GM18502 (cell line): ENCODE measurements at regions not wholly inside any gene's neighbourhood (a gene's known extent, or its start where the extent isn't known, plus 50 kb on each side); places are given as distances from the start of the nearest gene placed in this dataset.

ENCODE experiments used
- ATAC-seq: cut with Tn5 transposase; IDR thresholded peaks from one replicate; pipeline ENCODE4 v1.9.1; 2021; ENCODE audit warnings: mild to moderate bottlenecking; ENCODE audit not compliant: unreplicated experiment, poor library complexity

DNA sequence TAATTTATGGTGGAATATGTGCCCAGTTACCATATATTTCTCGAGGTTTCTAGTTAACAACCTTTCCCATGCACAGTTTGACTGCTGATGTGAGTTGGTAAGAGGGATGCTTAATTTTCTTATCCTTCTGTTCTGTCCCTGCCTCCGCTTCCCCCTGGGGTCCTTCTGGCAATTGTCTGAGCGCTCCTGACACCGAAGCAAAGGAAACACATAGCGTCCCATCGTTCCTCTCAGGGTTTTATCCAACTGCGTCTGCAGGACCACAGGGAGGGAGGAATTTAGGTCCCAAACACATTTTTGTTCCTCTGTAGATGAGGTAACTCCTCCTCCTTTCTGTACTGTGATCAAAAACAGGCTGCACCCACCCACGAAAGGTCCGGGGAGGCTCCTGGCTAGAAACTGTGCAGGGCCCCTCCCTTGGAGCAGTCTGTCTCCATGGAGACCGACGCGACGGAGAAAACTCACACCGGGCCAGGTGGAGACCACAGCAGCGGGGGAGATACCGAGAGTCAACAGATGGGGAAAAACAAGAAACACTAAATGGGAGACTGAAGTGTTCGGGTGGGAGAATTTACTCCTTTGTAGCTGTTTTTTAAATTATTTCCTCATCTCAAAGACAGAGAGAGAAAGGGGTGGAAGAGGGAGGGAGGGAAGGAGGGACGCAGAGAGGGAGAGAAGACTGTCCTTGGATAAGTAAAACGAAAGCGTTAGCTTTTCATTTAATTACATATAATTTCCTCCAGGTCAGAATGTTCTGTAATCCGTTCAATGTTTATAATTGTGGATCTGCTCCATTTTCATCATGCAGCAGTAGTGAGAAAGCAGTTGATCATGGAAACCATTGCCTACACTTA, 191.8 kb upstream of the NBEA start:
- no peak for ATAC-seq

GRCh38 chr13:34751044-34751443, 191.0 kb upstream of the NBEA start:
- no peak for ATAC-seq

DNA sequence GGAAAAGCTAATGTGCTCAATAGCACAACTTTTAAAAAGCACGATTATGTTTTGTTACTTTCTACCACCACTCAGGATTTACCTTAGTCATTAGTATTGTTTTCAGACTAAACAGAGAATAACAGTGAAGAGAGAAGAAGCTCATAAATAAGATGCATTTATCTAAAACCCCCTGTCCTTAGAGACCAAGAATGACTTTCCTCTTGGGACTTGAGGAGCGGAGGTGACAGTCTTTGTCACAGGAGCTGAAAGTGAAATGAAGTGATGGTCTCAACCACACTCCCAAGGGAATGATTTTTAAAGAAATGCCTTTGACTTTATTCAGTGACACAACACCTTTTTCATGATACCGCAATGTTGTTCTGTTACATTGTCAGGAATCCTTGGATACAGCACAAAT, 190.6 kb upstream of the NBEA start:
- no peak for ATAC-seq

DNA sequence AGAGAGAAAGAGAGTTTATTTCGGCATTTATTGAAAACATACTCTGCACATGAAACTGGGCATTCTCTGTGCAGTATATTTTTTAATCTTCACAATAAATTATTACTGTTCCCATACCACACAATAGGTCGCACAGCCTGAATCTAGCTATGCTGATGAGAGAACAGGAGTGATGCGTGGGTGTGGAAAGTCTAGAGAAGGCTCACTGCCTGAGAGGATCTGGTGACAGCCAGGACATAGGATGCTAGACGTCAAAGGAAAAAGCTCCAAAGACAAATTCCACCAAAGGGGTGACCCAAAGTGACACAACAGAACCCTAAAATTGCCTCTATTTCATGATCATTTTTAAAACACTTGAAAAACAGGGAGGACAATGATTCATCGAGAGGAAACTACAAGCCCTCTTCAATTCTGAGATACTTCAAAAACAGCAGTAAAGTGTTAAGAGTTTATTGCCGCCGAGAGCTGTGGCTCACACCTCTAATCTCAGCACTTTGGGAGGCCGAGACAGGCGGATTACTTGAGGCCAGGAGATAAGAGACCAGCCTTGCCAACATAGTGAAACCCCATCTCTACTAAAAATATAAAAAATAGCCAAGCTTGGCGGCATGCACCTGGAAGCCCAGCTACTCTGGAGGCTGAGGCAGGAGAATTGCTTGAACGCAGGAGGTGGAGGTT, 189.6 kb upstream of the NBEA start:
- no peak for ATAC-seq

DNA sequence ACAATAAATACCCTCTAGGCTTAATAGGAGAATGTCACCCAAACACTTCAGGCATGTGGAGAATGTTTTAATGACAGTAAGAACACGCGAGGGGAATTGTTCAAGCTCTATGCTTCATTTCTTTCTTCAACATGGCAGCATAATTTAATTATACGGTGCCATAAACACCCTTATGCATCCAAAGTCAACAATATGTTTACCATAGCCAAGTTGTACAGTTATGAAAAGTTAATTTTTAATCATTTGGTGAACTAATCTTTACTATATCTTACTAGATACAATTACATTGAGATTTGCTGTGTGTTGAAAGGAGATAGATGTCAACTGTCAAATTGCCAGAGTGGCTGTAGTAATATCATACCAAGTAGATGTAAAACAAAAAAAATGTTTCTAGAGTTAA, 185.9 kb upstream of the NBEA start:
- ATAC-seq = no peak

- ATAC-seq = no peak
Measured at GRCh38 chr13:34756572-34756971, 185.5 kb upstream of the NBEA start.

DNA sequence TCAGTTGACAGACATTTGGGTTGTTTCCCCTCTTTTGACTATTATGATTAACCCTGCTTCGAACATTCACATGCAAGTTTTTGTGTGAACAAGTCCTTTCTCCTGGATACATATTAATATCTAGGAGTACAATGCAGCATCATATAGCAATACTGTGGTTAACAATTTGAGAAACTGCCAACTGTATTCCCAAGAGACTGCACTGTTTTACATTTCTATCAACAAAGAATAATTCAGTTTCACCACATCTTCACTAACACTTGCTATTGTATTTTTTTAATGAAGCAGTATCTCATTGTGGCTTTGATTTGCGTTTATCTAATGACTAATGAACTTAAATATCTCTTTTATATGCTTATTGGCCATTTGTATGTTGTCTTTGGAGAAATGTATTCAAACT, 184.6 kb upstream of the NBEA start:
- no peak for ATAC-seq

GRCh38 chr13:34758628-34759027, 183.4 kb upstream of the NBEA start:
- ATAC-seq = no peak

GRCh38 chr13:34762312-34762711, 179.8 kb upstream of the NBEA start:
- no peak for ATAC-seq

GRCh38 chr13:34764246-34764645, 177.8 kb upstream of the NBEA start:
- no peak for ATAC-seq

DNA sequence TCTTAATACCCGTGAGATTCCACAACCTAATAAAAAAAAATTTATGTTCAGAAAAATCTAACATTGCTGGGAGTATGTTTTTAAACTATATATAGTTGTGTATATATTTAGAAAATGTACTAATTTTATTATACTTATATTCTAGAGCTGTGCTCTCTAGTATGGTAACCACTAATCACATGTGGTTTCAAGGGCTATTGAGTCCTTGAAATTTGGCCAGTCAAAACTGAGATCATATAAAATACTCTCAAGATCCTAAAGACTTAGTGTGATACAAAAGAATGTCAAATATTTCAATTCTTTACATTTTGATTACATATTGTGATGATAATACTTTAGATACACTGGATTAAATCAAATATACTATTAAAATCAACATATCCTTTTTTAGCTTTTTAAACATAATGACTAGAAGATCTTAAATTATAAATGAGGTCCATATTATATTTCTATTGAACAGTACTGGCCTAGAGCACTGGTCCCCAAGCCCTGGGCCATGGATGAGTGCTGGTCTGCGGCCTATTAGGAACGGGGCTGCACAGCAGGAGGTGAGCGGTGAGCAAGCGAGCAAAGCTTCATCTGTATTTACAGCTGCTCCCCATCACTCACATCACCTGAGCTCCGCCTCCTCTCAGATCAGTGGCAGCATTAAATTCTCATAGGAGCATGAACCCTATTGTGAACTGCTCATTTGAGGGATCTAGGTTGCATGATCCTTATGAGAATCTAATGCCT, 176.5 kb upstream of the NBEA start:
- ATAC-seq = no peak

- no peak for ATAC-seq
Measured at GRCh38 chr13:34767778-34768177, 174.3 kb upstream of the NBEA start.

- ATAC-seq = no peak
Measured at GRCh38 chr13:34772206-34772605, 169.9 kb upstream of the NBEA start.

DNA sequence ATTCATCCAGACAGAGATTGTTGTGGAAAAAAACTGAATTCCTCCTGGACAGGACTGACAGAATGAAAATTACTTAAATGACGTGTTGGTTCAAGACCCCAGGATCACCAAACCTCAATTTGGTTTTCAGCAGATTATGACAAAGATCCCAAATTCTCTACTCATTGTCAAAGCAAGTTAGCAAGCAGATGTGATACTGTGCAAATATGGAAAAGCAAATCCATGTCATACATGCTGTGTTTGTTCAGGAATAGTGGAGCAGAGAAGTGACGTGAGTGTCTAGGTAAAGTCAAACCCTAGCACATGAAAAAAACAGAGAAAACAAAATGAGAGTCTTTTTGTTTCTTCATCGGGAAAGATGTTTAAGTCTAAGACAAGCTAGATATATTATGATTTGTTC, 169.2 kb upstream of the NBEA start:
- no peak for ATAC-seq

DNA sequence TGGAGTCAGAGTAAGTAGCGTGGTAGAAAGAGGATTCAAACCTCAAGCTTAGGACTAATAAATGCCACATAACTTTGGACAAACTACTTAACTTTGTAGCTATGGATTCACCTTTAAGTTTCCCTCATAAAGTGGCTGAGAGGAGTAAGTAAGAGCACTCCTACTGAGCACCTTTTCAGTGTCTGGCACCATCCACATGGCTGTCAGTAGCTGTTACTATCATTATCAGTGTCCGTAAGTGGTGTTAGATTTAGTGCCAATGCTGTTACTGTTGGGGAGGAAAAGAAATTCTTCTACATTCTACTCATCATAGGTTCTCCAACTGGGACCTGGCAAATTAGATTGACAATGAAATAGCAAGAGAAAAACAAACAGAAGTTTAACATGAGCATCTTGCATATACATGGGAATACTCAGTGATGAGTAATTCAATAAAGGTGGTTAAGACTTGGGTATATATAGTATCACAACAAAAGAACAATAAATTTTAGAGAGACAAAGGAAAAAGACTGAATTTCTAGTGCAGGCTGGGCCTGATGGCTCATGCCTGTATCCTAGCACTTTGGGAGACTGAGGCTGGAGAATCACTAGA, 165.6 kb upstream of the NBEA start:
- no peak for ATAC-seq

DNA sequence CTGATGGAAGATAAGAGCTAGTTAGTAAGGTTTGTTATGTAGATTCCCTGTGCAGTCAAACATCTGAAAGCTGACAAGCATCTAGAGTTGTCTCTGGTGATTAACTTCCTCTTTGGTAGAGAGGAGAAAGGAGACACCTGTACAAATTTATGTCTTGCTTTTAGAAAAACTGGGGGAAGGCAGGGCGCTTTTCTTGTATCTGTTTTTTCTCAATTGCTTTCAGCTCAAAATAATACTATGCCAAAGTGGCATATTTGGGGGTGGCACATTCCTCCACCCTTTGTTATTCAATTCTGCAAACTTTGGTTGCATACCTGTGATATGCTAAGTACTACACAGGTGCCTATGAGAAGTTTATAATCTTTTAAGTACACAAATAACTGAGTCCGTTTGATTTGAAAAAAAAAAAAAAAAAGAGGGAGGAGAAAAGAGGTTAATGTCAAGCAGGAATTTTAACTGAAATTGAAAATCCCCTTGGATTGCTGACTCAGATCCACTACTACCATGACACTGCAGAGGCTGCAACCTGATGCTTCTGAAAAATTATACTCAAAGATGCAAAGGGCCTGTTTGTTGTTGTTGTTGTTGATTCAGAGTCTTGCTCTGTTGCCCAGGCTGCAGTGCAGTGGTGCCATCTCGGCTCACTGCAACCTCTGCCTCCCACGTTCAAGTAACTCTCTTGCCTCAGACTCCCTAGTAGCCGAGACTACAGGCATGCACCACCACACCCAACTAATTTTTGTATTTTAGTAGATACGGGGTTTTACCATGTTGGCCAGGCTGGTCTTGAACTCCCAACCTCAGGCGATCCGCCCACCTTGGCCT, 164.8 kb upstream of the NBEA start:
- no peak for ATAC-seq

- no peak for ATAC-seq
Measured at GRCh38 chr13:34777914-34778303, 164.2 kb upstream of the NBEA start.

GRCh38 chr13:34779171-34779570, 162.9 kb upstream of the NBEA start:
- ATAC-seq = no peak

DNA sequence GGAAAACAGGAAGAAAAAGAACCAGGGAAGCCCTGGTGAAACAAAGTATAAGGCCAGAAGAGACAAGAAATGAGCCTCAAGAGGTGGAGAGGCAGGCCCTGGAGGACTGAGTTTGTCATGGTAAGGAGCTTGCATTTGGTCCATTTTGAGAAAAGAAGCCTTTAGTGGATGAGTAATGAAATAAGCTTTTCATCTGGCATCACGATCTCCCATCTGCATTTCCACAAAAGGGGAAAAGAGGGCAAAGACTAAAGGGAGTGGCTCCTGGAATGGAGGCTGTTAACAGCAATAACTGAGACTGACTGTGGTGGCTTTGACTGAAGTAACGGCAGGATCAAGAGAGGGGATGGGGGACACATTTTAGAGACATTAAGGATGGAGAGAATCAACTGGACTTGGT, 148.8 kb upstream of the NBEA start:
- ATAC-seq = no peak

GRCh38 chr13:34803756-34804155, 138.3 kb upstream of the NBEA start:
- ATAC-seq = no peak
